ENCODE measurements at regions not wholly inside any gene's neighbourhood (a gene's known extent, or its start where the extent isn't known, plus 50 kb on each side); places are given as distances from the start of the nearest gene placed in this dataset.
"Not testable (repeated sequence)": the region's sequence is repeated elsewhere in the genome, so short reads cannot be mapped to it uniquely, and the experiment has no call there.

- DNase-seq (ENCODE audit: low spot score in 2 of 2) (no peak), ATAC-seq (no peak)
- Mint-ChIP-seq H3K27ac (no peak overlapping the region), H3K9me3 (peaks cover 39 to 44% of the 10 kb centered on the region in 2 donors), H3K36me3 (peaks cover 18 to 36% of the 10 kb centered on the region in 2 donors)
Observed at GRCh38 chr2:215633360-215633759, 197.5 kb upstream of the FN1 start.

GRCh38 chr2:215631696-215632095 lies 195.8 kb upstream of the FN1 start:
- ATAC-seq = no peak
- peaks cover 12 to 35% of the 10 kb centered on the region in 2 donors for H3K36me3 Mint-ChIP-seq

GRCh38 chr2:215630796-215631195 lies 194.9 kb upstream of the FN1 start:
- not testable (repeated sequence) for DNase-seq (ENCODE audit: low spot score in 2 of 2); ATAC-seq; H3K27ac Mint-ChIP-seq
- H3K9me3 Mint-ChIP-seq = peaks cover 37 to 38% of the 10 kb centered on the region in 2 donors
- H3K36me3 Mint-ChIP-seq = peaks cover 12 to 35% of the 10 kb centered on the region in 2 donors

More at GRCh38 chr2:215631696-215632095, 195.8 kb upstream of the FN1 start:
- no peak for DNase-seq (ENCODE audit: low spot score in 2 of 2)
- peaks cover 38 to 41% of the 10 kb centered on the region in 2 donors for H3K9me3 Mint-ChIP-seq
- no peak overlapping the region for H3K27ac Mint-ChIP-seq

GRCh38 chr2:215627771-215628170 lies 191.9 kb upstream of the FN1 start:
- Mint-ChIP-seq H3K9me3 (peaks cover 18 to 20% of the 10 kb centered on the region in 2 donors), H3K27ac (no peak overlapping the region), H3K36me3 (peaks cover 0 to 12% of the 10 kb centered on the region in 2 donors)
- DNase-seq (ENCODE audit: low spot score in 2 of 2) = no peak
- ATAC-seq = no peak

GRCh38 chr2:215626812-215627281 lies 191.0 kb upstream of the FN1 start:
- ATAC-seq = no peak
- DNase-seq (ENCODE audit: low spot score in 2 of 2) = no peak
- Mint-ChIP-seq H3K36me3 (peaks cover 0 to 3% of the 10 kb centered on the region in 2 donors), H3K27ac (no peak overlapping the region), H3K9me3 (peaks cover 9 to 12% of the 10 kb centered on the region in 2 donors)

- no peaks in the 10 kb centered on the region for H3K36me3 Mint-ChIP-seq
- ATAC-seq = no peak
- peaks cover 4 to 7% of the 10 kb centered on the region in 2 donors for H3K9me3 Mint-ChIP-seq
- no peak for DNase-seq (ENCODE audit: low spot score in 2 of 2)
- no peak overlapping the region for H3K27ac Mint-ChIP-seq
Observed at GRCh38 chr2:215626063-215626462, 190.2 kb upstream of the FN1 start.

- Mint-ChIP-seq H3K36me3 (no peaks in the 10 kb centered on the region), H3K9me3 (no peaks in the 10 kb centered on the region), H3K27ac (no peak overlapping the region)
- DNase-seq (ENCODE audit: low spot score in 2 of 2) = no peak
- no peak for ATAC-seq
Observed at GRCh38 chr2:215625207-215625606, 189.3 kb upstream of the FN1 start.

GRCh38 chr2:215624423-215624829 lies 188.6 kb upstream of the FN1 start:
- ATAC-seq (no peak), DNase-seq (ENCODE audit: low spot score in 2 of 2) (no peak)
- H3K36me3 Mint-ChIP-seq = no peaks in the 10 kb centered on the region
- H3K27ac Mint-ChIP-seq = no peak overlapping the region
- no peaks in the 10 kb centered on the region for H3K9me3 Mint-ChIP-seq

GRCh38 chr2:215622837-215623236 lies 187.0 kb upstream of the FN1 start:
- ATAC-seq = no peak
- DNase-seq (ENCODE audit: low spot score in 2 of 2) = no peak
- Mint-ChIP-seq H3K36me3 (no peaks in the 10 kb centered on the region), H3K9me3 (no peaks in the 10 kb centered on the region), H3K27ac (no peak overlapping the region)

GRCh38 chr2:215621381-215621780 lies 185.5 kb upstream of the FN1 start:
- Mint-ChIP-seq H3K9me3 (no peaks in the 10 kb centered on the region), H3K36me3 (no peaks in the 10 kb centered on the region)

GRCh38 chr2:215620528-215620927 lies 184.7 kb upstream of the FN1 start:
- Mint-ChIP-seq H3K9me3 (no peaks in the 10 kb centered on the region), H3K27ac (no peak overlapping the region), H3K36me3 (no peaks in the 10 kb centered on the region)
- ATAC-seq (no peak), DNase-seq (ENCODE audit: low spot score in 2 of 2) (no peak)

More at GRCh38 chr2:215621381-215621780, 185.5 kb upstream of the FN1 start:
- DNase-seq (ENCODE audit: low spot score in 2 of 2) = no peak
- H3K27ac Mint-ChIP-seq = no peak overlapping the region
- no peak for ATAC-seq

- Mint-ChIP-seq H3K27ac (no peak overlapping the region), H3K9me3 (no peaks in the 10 kb centered on the region), H3K36me3 (no peaks in the 10 kb centered on the region)
- DNase-seq (ENCODE audit: low spot score in 2 of 2) (no peak), ATAC-seq (no peak)
Observed at GRCh38 chr2:215619989-215620388, 184.1 kb upstream of the FN1 start.

GRCh38 chr2:215619022-215619958 lies 183.4 kb upstream of the FN1 start:
- Mint-ChIP-seq H3K9me3 (no peaks in the 10 kb centered on the region), H3K27ac (no peak overlapping the region), H3K36me3 (no peaks in the 10 kb centered on the region)
- DNase-seq (ENCODE audit: low spot score in 2 of 2) (no peak), ATAC-seq (peak in 1 of 2 donors; percentile 38)

GRCh38 chr2:215618145-215618544 lies 182.3 kb upstream of the FN1 start:
- no peak for ATAC-seq
- no peak overlapping the region for H3K27ac Mint-ChIP-seq
- DNase-seq (ENCODE audit: low spot score in 2 of 2) = no peak
- H3K9me3 Mint-ChIP-seq = no peaks in the 10 kb centered on the region
- no peaks in the 10 kb centered on the region for H3K36me3 Mint-ChIP-seq

- H3K9me3 Mint-ChIP-seq = no peaks in the 10 kb centered on the region
- H3K27ac Mint-ChIP-seq = no peak overlapping the region
- no peak for DNase-seq (ENCODE audit: low spot score in 2 of 2)
- no peak for ATAC-seq
- no peaks in the 10 kb centered on the region for H3K36me3 Mint-ChIP-seq
Observed at GRCh38 chr2:215617060-215617824, 181.4 kb upstream of the FN1 start.

- ATAC-seq = no peak
- DNase-seq (ENCODE audit: low spot score in 2 of 2) = no peak
- Mint-ChIP-seq H3K36me3 (no peaks in the 10 kb centered on the region), H3K9me3 (no peaks in the 10 kb centered on the region), H3K27ac (no peak overlapping the region)
Observed at GRCh38 chr2:215615803-215616174, 179.9 kb upstream of the FN1 start.

Measured in activated naive CD4-positive, alpha-beta T cell treated with anti-CD3 and anti-CD28 coated beads, Interleukin-2, amount 50 U/mL, for 72 hours (primary cell).